T-helper 1 cell treated with Interleukin-12 subunit alpha and Interleukin-12 subunit beta and Interleukin-4 antibody, amounts not matched to agents 30 μg/mL and 1 μg/mL, for 36 hours (primary cell): ENCODE measurements at regions not wholly inside any gene's neighbourhood (a gene's known extent, or its start where the extent isn't known, plus 50 kb on each side); places are given as distances from the start of the nearest gene placed in this dataset.

ENCODE experiments used
- H3K27ac Mint-ChIP-seq: one replicate; pipeline ENCODE4 v1.8.0; 2021; ENCODE audit warnings: mild to moderate bottlenecking, mixed read lengths
- H3K27me3 Mint-ChIP-seq: one replicate; pipeline ENCODE4 v1.8.0; 2021; ENCODE audit warnings: low read depth, mixed read lengths
- H3K36me3 Mint-ChIP-seq: one replicate; pipeline ENCODE4 v1.8.0; 2021; ENCODE audit warnings: low read depth, mixed read lengths
- H3K4me1 Mint-ChIP-seq: one replicate; pipeline ENCODE4 v1.8.0; 2021; ENCODE audit warnings: low read depth, mixed read lengths
- H3K4me3 Mint-ChIP-seq: one replicate; pipeline ENCODE4 v1.8.0; 2021; ENCODE audit warnings: mild to moderate bottlenecking, moderate library complexity, mixed read lengths
- H3K9me3 Mint-ChIP-seq: one replicate; pipeline ENCODE4 v1.8.0; 2021; ENCODE audit warnings: mixed read lengths

DNA sequence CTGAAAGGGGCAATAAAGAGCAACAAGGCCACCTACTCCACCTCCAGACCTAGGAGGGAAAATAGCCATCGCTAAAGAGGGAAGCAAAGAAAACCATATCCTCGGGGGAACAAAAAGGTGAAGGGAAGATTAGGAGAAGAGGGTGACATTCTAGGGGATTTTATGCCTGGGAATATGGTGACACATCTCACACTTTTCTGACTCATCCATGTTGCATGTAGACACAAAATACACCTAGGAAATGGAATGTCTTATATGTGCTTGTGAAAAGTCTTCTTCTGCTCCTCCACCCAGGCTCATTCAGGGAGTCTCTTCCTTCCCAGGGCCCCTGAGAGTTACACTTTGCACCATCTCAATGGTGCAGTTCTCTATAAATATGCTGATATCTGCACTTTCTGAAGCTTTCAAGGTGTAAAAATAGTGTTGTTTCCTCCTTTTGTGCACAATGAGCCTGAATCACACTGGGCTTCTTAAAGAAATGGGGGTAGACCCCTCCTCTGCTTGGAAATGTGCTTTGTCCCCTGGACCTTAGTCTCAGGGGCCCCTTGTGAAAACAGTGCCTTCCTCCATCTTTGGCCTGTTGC is 195.9 kb downstream of the CYYR1 start:
- H3K27me3 Mint-ChIP-seq: no peaks in the 10 kb centered on the region
- no peaks in the 10 kb centered on the region for H3K36me3 Mint-ChIP-seq
- H3K4me1 Mint-ChIP-seq: no peaks in the 10 kb centered on the region
- H3K4me3 Mint-ChIP-seq: no peak overlapping the region
- peaks cover 6% of the 10 kb centered on the region for H3K9me3 Mint-ChIP-seq
- no peak overlapping the region for H3K27ac Mint-ChIP-seq

- H3K27ac Mint-ChIP-seq: no peak overlapping the region
- H3K4me1 Mint-ChIP-seq: no peaks in the 10 kb centered on the region
- no peak overlapping the region for H3K4me3 Mint-ChIP-seq
- H3K9me3 Mint-ChIP-seq: peaks cover 6% of the 10 kb centered on the region
- no peaks in the 10 kb centered on the region for H3K27me3 Mint-ChIP-seq
- H3K36me3 Mint-ChIP-seq: no peaks in the 10 kb centered on the region
These were observed 198.3 kb downstream of the CYYR1 start for GRCh38 chr21:26374817-26375216.

DNA sequence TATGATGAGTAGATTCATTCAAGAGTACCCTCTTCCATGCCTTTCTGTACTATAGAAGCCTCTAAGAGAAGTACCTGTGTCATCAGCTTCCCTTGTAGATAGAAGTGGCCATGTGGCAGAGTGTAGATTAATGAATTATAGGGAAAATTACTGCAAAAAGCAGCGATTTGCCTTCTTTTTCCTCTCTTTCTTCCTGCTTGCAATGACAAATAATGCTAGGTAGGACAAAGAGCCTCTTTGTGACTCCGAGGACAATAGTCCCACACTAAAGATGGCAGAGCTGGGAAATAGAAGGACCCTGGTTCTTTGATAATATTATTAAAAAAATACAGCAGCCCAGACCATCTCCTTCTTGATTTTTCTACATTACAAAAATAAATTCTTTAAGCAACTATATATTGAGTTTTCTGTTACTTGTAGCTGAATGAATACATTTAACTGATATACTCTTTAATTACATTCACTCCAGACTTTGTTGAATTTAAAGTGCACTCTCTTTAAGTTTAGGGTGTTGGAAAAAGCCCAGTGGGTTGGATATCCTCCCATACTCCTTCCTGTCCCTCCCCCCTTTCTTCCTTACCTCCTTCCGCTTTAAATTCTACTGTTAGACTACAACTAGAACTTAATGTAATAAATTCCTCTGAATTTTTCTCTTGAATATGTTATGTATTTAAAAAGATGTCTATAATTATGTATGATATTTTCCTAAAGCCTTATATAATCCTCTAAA is 198.2 kb upstream of the APP start:
- Mint-ChIP-seq H3K36me3 (no peaks in the 10 kb centered on the region), H3K9me3 (no peaks in the 10 kb centered on the region), H3K4me1 (no peaks in the 10 kb centered on the region), H3K4me3 (no peak overlapping the region), H3K27ac (no peak overlapping the region), H3K27me3 (no peaks in the 10 kb centered on the region)

- no peaks in the 10 kb centered on the region for H3K9me3 Mint-ChIP-seq
- no peaks in the 10 kb centered on the region for H3K36me3 Mint-ChIP-seq
- H3K27me3 Mint-ChIP-seq: no peaks in the 10 kb centered on the region
- H3K27ac Mint-ChIP-seq: no peak overlapping the region
- H3K4me1 Mint-ChIP-seq: no peaks in the 10 kb centered on the region
- H3K4me3 Mint-ChIP-seq: no peak overlapping the region
These were observed 196.2 kb upstream of the APP start for GRCh38 chr21:26366781-26367180.

- no peak overlapping the region for H3K27ac Mint-ChIP-seq
- no peaks in the 10 kb centered on the region for H3K4me1 Mint-ChIP-seq
- H3K4me3 Mint-ChIP-seq: no peak overlapping the region
- H3K36me3 Mint-ChIP-seq: no peaks in the 10 kb centered on the region
- H3K9me3 Mint-ChIP-seq: no peaks in the 10 kb centered on the region
- H3K27me3 Mint-ChIP-seq: no peaks in the 10 kb centered on the region
These were observed 195.3 kb upstream of the APP start for GRCh38 chr21:26365849-26366248.

GRCh38 chr21:26351661-26352060 is 181.1 kb upstream of the APP start:
- Mint-ChIP-seq H3K9me3 (no peaks in the 10 kb centered on the region), H3K4me3 (no peak overlapping the region), H3K4me1 (no peaks in the 10 kb centered on the region), H3K27me3 (no peaks in the 10 kb centered on the region), H3K36me3 (no peaks in the 10 kb centered on the region), H3K27ac (no peak overlapping the region)

- Mint-ChIP-seq H3K27me3 (no peaks in the 10 kb centered on the region), H3K4me1 (no peaks in the 10 kb centered on the region), H3K9me3 (no peaks in the 10 kb centered on the region), H3K4me3 (no peak overlapping the region), H3K27ac (no peak overlapping the region), H3K36me3 (no peaks in the 10 kb centered on the region)
These were observed 162.3 kb upstream of the APP start for GRCh38 chr21:26332867-26333266.

DNA sequence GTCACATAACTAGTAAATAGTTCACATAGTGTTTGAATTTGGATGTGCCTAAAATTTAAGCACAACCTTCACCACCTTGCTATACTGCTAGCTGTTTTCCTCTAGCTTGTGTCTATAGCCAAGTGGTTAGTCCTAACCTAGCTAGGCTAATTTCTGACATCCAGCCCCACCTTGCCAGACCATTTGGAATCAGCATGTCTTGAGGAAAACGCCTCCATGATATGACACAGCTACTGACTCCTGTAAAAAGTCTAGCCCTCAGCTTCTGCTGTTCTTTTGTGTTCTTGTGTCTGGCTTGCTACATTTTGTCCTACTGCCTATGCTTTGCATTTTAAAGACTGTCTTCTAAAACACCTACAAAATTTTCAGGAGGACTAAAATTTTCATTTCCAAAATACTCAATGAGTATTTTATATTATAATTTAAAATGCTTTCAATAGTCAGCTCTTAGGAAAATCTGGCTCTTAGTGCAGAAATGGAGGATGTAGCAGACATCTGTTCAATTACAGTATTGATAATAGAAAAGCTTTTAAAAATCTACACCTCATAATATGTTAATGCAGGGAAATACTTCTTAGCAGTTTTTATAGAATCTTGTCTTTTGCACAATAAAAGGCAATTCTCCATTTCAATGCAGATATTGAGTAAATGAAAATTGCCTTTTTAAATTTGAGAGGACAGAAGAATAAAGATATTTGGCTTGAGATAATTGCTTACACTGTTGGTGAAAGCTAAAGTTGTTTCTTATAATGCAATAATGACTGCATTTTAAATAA is 160.8 kb upstream of the APP start:
- Mint-ChIP-seq H3K9me3 (no peaks in the 10 kb centered on the region), H3K4me1 (no peaks in the 10 kb centered on the region), H3K4me3 (no peak overlapping the region), H3K27me3 (no peaks in the 10 kb centered on the region), H3K27ac (no peak overlapping the region), H3K36me3 (no peaks in the 10 kb centered on the region)

DNA sequence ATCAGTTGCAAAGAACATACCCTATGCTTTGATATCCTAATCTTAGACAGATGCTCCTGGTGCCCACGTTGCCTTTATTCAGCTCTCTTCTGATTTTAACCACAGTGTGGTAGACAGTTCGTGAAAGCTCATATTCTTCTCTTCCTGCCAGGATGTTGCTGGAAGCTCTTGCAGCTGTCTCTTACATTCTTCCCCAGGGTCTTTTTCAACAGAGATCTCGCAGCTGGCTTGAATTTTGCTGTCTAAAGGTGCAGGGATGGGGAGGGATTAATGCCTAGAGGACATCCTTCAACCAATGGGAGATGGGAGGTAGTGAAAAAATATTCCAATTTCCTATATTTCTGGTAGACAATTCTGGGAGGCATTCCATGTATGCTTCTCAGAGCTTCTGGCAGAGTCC is 150.0 kb upstream of the APP start:
- Mint-ChIP-seq H3K27ac (no peak overlapping the region), H3K4me3 (no peak overlapping the region)

DNA sequence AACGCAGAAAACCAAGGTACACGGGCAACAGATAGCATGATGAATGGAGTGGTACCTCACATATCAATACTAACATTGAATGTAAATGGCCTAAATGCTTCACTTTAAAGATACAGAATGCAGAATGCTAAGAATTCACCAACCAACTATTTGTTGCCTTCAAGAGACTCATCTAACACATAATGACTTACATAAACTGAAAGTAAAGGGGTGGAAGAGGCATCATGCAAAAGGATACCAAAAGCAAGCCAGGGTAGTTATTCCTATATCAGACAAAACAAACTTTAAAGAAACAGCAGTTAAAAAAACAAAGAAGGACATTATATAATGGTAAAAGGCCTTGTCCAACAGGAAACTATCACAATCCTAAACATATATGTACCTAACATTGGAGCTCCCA is 137.1 kb upstream of the APP start:
- H3K36me3 Mint-ChIP-seq: no peaks in the 10 kb centered on the region
- H3K27me3 Mint-ChIP-seq: no peaks in the 10 kb centered on the region
- no peak overlapping the region for H3K4me3 Mint-ChIP-seq
- H3K4me1 Mint-ChIP-seq: peaks cover 4% of the 10 kb centered on the region
- H3K9me3 Mint-ChIP-seq: peaks cover 20% of the 10 kb centered on the region
- H3K27ac Mint-ChIP-seq: no peak overlapping the region

More for the DNA sequence above, 150.0 kb upstream of the APP start:
- Mint-ChIP-seq H3K36me3 (no peaks in the 10 kb centered on the region), H3K27me3 (no peaks in the 10 kb centered on the region), H3K4me1 (no peaks in the 10 kb centered on the region), H3K9me3 (peaks cover 4% of the 10 kb centered on the region)

- H3K27ac Mint-ChIP-seq: no peak overlapping the region
- no peaks in the 10 kb centered on the region for H3K27me3 Mint-ChIP-seq
- no peaks in the 10 kb centered on the region for H3K36me3 Mint-ChIP-seq
- H3K9me3 Mint-ChIP-seq: peaks cover 9% of the 10 kb centered on the region
- H3K4me3 Mint-ChIP-seq: no peak overlapping the region
- no peaks in the 10 kb centered on the region for H3K4me1 Mint-ChIP-seq
These were observed 127.3 kb upstream of the APP start for GRCh38 chr21:26297851-26298250.

DNA sequence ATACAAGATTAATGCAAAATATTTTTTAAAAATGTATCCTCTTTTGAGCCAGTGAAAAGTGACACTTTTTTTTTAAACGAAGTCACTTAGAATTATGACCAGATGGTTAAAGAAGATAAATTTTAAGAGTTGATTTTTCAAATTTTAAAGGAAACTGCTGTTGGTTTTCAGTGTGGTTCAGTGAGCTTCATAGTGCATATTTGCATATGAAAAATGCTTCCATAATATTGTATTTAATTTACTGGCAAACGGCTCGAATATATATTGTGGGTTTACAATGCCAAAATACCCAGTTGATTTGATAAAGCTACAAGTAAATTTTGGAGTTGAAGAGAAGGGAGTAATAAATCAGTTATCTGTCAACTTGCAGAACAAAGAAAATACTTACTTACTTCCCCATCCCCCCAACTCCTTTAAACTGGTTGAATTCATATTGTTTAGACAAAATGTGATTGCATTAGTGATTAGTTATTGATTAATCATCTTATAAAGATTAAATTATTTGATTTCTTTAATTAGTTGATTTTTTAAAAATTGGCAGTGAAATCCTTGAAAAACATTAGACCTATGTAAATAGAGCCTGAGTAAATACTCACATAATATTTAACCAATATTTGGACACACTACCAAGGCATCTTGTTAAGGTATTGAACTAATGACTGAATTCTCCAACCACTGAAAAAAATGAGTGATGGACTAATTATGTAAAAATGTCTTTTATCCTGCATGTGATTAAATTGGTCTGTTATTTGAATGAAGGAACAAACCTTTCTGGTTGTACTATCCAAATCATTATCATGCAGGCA is 122.8 kb upstream of the APP start:
- no peak overlapping the region for H3K4me3 Mint-ChIP-seq
- H3K4me1 Mint-ChIP-seq: no peaks in the 10 kb centered on the region
- H3K27me3 Mint-ChIP-seq: no peaks in the 10 kb centered on the region
- H3K9me3 Mint-ChIP-seq: peaks cover 9% of the 10 kb centered on the region
- H3K27ac Mint-ChIP-seq: no peak overlapping the region
- no peaks in the 10 kb centered on the region for H3K36me3 Mint-ChIP-seq

DNA sequence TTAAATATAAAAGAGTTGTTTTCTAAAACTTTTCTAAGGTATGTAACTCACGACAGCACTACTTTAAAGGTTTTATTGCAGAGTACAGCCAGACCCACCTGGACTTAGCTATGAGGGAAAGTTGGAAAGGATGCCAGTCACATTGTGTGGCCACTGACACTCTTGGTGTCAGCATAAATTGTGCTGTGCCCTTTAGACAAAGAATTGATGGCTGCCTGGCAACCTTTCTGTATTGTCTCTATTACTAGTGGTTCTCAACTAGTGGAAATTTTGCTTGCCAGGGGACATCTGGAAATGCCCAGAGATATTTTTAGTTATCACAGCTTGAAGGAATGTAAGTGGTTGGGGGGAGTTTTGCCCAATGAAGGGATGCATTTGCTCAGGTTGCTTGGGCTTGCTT is 117.5 kb upstream of the APP start:
- H3K36me3 Mint-ChIP-seq: no peaks in the 10 kb centered on the region
- no peak overlapping the region for H3K27ac Mint-ChIP-seq
- H3K4me3 Mint-ChIP-seq: no peak overlapping the region
- no peaks in the 10 kb centered on the region for H3K9me3 Mint-ChIP-seq
- no peaks in the 10 kb centered on the region for H3K27me3 Mint-ChIP-seq
- no peaks in the 10 kb centered on the region for H3K4me1 Mint-ChIP-seq

DNA sequence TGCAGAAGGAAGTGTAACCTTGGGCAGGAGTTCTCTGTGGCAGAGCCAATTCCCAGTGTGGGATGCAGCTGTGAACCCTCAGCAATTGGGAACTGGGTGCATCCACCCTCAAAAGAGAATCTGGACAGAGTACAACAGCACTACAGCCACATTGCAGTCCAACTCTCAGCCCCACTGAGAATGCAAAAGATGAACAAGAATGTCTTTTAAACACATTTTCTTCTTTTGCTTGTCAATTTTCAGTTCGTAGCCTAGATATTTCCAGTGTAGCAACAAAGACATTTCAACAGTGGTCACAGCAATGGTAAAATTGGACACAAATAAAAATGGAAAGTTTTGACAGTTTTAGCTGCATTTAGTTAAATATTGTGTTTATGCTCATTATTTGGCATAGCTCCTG is 114.0 kb upstream of the APP start:
- Mint-ChIP-seq H3K27ac (no peak overlapping the region), H3K4me1 (no peaks in the 10 kb centered on the region), H3K4me3 (no peak overlapping the region), H3K27me3 (no peaks in the 10 kb centered on the region), H3K36me3 (no peaks in the 10 kb centered on the region), H3K9me3 (no peaks in the 10 kb centered on the region)
